ENCODE measurements at regions not wholly inside any gene's neighbourhood (a gene's known extent, or its start where the extent isn't known, plus 50 kb on each side); places are given as distances from the start of the nearest gene placed in this dataset.

DNA sequence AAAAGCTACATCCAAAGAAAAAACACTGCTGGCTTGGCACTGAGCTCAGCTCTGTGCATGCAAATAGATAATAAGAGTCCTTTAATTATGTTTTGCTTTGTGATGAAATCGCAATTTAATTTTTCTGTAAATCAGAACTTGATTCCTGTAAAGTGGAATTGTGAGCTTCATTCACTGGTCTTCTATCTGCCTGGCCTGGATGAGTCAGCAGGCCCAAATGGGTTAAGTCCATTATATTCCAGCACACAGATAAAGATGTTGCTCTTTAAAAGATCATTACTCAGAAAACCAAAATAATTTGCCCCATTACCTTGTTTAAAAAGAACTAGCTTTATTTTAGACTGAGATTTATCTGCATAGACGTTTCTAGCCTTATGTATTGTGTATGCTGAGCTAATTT lies 90.4 kb downstream of the CARTPT start:
- TF ChIP-seq, protein P1, sequence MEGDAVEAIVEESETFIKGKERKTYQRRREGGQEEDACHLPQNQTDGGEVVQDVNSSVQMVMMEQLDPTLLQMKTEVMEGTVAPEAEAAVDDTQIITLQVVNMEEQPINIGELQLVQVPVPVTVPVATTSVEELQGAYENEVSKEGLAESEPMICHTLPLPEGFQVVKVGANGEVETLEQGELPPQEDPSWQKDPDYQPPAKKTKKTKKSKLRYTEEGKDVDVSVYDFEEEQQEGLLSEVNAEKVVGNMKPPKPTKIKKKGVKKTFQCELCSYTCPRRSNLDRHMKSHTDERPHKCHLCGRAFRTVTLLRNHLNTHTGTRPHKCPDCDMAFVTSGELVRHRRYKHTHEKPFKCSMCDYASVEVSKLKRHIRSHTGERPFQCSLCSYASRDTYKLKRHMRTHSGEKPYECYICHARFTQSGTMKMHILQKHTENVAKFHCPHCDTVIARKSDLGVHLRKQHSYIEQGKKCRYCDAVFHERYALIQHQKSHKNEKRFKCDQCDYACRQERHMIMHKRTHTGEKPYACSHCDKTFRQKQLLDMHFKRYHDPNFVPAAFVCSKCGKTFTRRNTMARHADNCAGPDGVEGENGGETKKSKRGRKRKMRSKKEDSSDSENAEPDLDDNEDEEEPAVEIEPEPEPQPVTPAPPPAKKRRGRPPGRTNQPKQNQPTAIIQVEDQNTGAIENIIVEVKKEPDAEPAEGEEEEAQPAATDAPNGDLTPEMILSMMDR (IDR thresholded peaks at IDR 0.05), result no peak
- TF ChIP-seq EP300 (IDR thresholded peaks at IDR 0.05) (no peak), POLR2A (IDR thresholded peaks at IDR 0.05) (no peak)

Measured in suprapubic skin (tissue), 3 donors.